NCI-H345 treated with DMSO at 0.1 percent for 48 hours (cell line): ENCODE measurements at regions not wholly inside any gene's neighbourhood (a gene's known extent, or its start where the extent isn't known, plus 50 kb on each side); places are given as distances from the start of the nearest gene placed in this dataset.
"Not testable (repeated sequence)": the region's sequence is repeated elsewhere in the genome, so short reads cannot be mapped to it uniquely, and the experiment has no call there.

Experiments
- DNase-seq: peaks from one replicate; lab custom pipeline; 2025; ENCODE audit not compliant: unreplicated experiment; lab: John Stamatoyannopoulos, UW

DNA sequence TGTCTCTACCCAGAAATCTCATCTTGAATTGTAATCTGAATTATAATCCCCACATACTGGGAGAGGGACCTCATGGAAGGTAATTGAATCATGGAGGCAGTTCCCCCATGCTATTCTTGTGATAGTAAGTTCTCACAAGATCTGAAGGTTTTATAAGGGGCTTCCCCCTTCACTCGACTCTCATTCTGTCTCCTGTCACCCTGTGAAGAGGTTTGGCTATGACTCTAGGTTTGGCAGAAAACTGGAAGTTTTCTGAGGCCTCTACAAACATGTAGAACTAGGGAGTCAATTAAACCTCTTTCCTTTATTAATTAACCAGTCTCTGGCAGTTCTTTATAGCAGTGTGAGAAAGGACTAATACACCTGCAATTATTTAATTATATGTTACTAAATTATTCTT, 125.2 kb upstream of the TGFBR2 start:
- DNase-seq = no peak

- not testable (repeated sequence) for DNase-seq
These were observed 122.2 kb upstream of the TGFBR2 start for GRCh38 chr3:30484229-30484628.

DNA sequence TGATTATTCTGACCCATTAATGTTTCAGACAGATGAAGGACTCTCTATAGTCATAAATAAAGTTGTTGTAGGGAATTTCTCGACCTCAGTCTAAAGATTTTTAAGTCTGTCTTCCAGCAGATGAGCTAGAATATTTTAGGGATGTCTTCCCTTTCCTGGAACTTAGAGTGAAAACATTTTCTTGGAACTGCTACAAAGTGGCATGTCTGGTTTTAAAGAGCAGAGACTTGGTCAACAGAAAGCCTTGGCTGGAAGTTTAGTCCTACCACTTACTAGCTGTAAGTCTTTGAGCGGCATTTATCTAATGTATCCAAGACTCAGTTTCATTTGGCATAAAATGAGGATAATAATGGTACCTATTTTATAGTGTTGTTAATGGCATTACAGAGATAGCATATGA, 120.0 kb upstream of the TGFBR2 start:
- no peak for DNase-seq

- DNase-seq = no peak
These were observed 118.2 kb upstream of the TGFBR2 start for GRCh38 chr3:30488070-30488756.

- no peak for DNase-seq
These were observed 113.8 kb upstream of the TGFBR2 start for GRCh38 chr3:30492322-30493192.

- DNase-seq = no peak
These were observed 112.5 kb upstream of the TGFBR2 start for GRCh38 chr3:30493911-30494311.

DNA sequence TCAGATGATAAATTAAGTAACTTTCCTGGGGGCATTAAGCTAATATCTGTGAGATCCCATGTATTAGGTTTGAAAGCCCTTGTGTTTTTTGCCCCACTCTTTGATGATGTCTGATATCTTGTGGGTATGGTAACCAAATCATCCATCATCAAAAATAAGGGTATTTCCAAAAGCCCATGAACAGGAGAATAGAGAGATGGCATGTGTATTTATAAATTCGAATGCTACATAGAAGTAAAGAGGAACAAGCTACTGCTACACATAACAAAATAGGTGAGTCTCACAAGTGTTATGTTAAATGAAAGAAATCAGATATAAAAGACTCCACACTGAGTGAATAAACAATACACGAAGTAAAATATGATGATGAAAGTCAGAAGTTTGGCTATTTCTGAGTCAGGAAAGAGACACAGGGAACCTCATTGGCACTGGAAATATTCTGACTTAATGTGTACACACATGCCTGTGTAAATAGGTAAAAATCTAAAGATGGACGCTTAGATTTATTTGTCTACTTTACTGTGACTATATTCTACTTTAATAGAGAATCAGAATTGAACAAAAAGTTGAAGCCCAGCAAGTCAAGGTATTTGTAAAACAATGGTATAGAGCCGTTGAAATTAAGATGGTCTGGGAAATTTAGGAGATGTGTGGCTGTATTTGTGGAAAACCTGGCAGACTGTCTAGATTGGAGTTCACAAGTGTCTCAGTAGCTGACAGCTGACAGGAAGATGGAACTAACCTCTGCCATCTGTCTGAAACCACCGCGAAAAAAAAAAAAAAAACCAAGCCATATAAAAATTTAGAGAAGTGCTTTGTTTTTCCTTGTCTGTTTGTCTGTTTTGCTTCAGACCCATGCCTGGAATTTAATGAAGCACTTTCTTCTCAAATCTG, 111.0 kb upstream of the TGFBR2 start:
- no peak for DNase-seq

DNA sequence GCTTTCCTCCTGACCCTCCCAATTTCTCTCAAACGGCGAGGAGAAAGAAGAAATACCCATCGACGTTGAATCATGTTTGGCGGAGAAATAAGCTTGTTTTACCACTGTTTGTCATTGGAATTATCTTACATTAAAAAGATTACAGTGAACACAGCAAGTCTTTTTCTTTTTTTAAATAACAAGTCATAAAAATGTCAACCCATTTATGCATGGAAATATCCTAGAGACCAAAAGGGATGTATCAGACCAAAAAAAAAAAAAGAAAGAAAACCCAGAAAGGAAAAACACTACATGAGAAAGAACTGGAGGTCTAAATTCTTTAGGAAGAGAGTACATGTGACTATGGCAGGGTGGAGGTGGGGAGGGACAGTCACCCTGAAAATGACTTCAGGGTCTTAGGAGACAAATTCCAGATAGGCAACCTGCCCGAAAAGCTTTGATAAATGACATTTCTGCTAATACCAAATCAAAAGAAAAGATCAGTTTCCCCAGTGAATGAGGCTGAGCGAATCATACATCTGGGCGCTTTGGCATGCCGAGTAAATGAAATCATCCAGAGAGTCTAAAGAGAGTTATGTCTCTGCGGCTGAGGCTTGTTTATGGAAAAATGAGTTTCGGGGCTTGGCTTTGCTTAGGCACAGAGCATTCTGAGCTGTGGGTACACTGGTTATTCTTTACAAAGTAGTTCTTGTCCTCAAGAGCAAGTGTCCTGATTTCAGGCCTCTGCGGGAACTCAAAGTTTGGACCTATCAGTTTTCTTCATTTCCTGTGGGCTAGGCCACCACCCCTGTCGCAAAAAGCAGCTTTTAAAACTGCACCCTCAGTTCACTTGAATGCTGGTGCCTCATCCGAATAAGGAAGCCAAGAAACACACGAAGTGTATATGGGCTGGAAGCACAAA, 110.1 kb upstream of the TGFBR2 start:
- DNase-seq = no peak

- no peak for DNase-seq
These were observed 107.8 kb upstream of the TGFBR2 start for GRCh38 chr3:30498587-30498967.

DNA sequence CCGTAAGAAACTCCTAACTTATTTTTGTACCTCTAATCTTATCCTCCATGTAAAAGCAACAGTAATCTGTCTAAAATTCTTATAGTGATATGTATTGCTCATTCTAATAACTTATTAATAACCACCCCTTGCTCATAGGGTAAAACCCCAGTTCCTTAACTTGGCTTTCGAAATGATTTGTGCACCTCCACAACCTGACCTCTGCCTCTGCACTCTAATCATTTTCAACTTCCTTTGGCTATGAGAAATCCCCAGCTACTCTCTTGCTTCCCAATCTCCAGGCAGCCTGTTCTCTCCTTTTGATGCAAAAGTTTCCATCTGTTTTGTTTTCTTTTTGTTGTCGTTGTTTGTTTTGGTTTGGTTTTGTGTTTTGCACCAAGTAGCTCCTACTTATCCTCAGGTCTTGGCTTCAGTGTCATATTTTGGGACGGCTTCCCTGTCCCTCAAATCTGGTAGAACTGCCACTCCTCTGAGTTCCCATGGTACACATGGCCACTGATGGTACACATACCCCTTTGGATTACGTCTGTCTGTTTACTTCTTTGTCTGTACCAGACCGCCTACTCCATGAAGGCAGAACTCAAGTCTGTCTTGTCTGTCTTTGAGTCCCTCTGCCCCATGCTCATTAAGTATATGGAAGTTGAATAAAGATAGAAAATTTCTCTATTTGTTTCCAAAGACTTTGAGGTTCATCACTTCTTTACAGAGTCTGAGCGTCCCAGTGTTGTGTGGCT, 105.6 kb upstream of the TGFBR2 start:
- DNase-seq = no peak

DNA sequence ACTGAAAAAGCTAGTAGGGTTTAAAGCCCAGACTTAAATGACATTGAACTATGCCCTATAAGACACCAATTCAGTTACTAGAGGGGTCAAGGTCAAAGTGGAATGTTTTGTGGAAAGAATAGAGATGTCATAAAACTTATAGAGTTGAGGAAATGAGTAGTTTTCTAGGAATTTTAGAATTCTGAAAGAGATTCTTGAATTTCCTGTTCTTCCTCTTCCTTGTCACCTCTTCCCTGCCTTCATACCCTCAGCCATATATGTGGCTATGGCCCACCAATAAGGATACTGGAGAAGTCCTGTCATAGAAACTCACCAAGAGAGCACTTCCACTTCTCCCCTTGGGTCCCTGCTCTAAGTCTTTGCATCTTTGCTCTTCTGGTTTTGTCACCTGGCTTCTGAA, 104.9 kb upstream of the TGFBR2 start:
- DNase-seq = no peak

GRCh38 chr3:30502051-30502741, 104.2 kb upstream of the TGFBR2 start:
- no peak for DNase-seq

GRCh38 chr3:30502742-30503073, 103.7 kb upstream of the TGFBR2 start:
- DNase-seq = no peak

DNA sequence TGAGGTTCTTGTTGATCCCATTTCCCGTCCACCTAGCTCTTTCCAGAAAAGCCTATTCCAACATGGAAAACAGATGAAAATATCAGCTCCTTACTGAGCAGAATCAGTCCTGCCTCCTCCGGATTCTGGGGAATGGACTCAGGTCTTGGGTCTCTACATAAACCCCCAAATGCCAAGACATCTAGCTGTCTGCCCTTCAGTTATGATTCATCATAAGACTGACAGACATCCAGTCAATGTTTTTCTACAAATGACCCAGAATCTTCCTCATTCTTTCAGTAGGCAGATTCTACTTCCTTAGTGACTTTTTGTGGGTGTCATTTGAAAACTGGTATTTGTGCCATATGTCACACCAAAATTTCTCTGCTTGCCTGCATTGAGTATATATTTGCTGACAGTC, 103.0 kb upstream of the TGFBR2 start:
- no peak for DNase-seq

GRCh38 chr3:30504939-30505338, 101.5 kb upstream of the TGFBR2 start:
- DNase-seq = no peak

GRCh38 chr3:30505866-30506520, 100.4 kb upstream of the TGFBR2 start:
- no peak for DNase-seq

DNA sequence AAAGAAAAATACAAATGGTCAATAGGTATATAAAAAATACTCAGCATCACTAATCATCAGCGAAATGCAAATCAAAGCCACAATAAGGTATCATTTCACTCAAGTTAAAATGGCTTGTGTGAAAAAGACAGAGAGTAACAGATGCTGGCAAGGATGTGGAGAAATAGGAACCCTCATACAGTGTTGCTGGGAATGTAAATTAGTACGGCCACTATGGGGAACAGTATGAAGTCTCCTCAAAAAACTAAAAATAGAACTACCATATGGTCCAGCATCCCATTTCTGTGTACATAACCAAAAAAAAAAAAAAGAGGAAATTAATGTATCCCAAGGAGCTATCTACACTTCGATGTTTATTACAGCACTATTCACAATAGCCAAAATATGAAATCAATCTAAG, 98.1 kb upstream of the TGFBR2 start:
- no peak for DNase-seq

DNA sequence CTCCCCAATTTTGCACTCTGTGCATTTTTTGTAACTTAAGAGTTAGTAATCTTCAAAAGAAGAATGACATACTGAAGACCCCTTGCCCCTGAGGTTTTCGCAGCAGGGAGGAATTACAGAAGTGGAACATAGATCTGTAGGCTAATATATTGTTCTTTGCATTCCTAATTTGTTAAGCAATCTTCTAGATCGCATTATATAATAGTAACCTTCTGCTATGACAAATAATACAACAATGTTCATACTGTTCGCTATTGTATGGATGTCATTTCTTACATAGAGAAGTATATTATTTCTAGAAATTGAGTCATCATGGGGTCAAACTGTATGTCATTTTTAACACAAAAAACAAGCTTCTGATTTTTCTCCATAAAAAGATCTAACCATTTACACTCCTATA, 95.8 kb upstream of the TGFBR2 start:
- no peak for DNase-seq
